Ramos (cell line): ENCODE measurements at regions not wholly inside any gene's neighbourhood (a gene's known extent, or its start where the extent isn't known, plus 50 kb on each side); places are given as distances from the start of the nearest gene placed in this dataset.

Experiments used
- in situ Hi-C: fragments of 300-500 bp; cut with MboI; formaldehyde crosslinking; loops from one replicate; pipeline ENCODE4 v1.14.3; 2022; ENCODE audit warnings: low sequenced_read_pairs; ENCODE audit not compliant: unreplicated experiment

- in situ Hi-C loops: no loop called here
These were observed 56.8 kb downstream of the IZUMO3 start for GRCh38 chr9:24488896-24489295.

GRCh38 chr9:24487946-24488345 lies 57.8 kb downstream of the IZUMO3 start:
- in situ Hi-C loops: no loop called here

GRCh38 chr9:24487250-24487861 lies 58.3 kb downstream of the IZUMO3 start:
- in situ Hi-C loops: no loop called here

- in situ Hi-C loops: no loop called here
These were observed 66.2 kb downstream of the IZUMO3 start for GRCh38 chr9:24479361-24480059.

GRCh38 chr9:24464319-24464951 lies 81.3 kb downstream of the IZUMO3 start:
- in situ Hi-C loops: no loop called here

GRCh38 chr9:24462951-24463350 lies 82.7 kb downstream of the IZUMO3 start:
- in situ Hi-C loops: no loop called here

- in situ Hi-C loops: no loop called here
These were observed 84.9 kb downstream of the IZUMO3 start for GRCh38 chr9:24460781-24461180.

GRCh38 chr9:24459953-24460352 lies 85.7 kb downstream of the IZUMO3 start:
- in situ Hi-C loops: no loop called here

GRCh38 chr9:24451346-24451745 lies 94.4 kb downstream of the IZUMO3 start:
- in situ Hi-C loops: no loop called here

- in situ Hi-C loops: no loop called here
These were observed 95.7 kb downstream of the IZUMO3 start for GRCh38 chr9:24449976-24450375.

GRCh38 chr9:24439456-24439855 lies 106.2 kb downstream of the IZUMO3 start:
- in situ Hi-C loops: no loop called here

- in situ Hi-C loops: no loop called here
These were observed 106.8 kb downstream of the IZUMO3 start for GRCh38 chr9:24438876-24439275.

- in situ Hi-C loops: no loop called here
These were observed 108.9 kb downstream of the IZUMO3 start for GRCh38 chr9:24436761-24437160.

GRCh38 chr9:24434183-24434582 lies 111.5 kb downstream of the IZUMO3 start:
- in situ Hi-C loops: no loop called here

- in situ Hi-C loops: no loop called here
These were observed 129.6 kb downstream of the IZUMO3 start for GRCh38 chr9:24416136-24416535.

GRCh38 chr9:24413651-24414050 lies 132.0 kb downstream of the IZUMO3 start:
- in situ Hi-C loops: no loop called here

GRCh38 chr9:24398466-24398865 lies 147.2 kb downstream of the IZUMO3 start:
- in situ Hi-C loops: no loop called here

- in situ Hi-C loops: no loop called here
These were observed 154.6 kb downstream of the IZUMO3 start for GRCh38 chr9:24391095-24391494.

GRCh38 chr9:24385077-24385476 lies 160.6 kb downstream of the IZUMO3 start:
- in situ Hi-C loops: no loop called here

- in situ Hi-C loops: no loop called here
These were observed 163.1 kb downstream of the IZUMO3 start for GRCh38 chr9:24382566-24382965.

- in situ Hi-C loops: no loop called here
These were observed 164.5 kb downstream of the IZUMO3 start for GRCh38 chr9:24381205-24381604.

- in situ Hi-C loops: no loop called here
These were observed 186.7 kb downstream of the IZUMO3 start for GRCh38 chr9:24359046-24359445.
